ENCODE measurements at regions not wholly inside any gene's neighbourhood (a gene's known extent, or its start where the extent isn't known, plus 50 kb on each side); places are given as distances from the start of the nearest gene placed in this dataset.

- no peak for TF ChIP-seq CTCF (conservative IDR thresholded peaks at IDR 0.05; ENCODE audit: low read depth in 2 of 2)
- no peak for TF ChIP-seq POLR2AphosphoS5 (IDR thresholded peaks at IDR 0.05; ENCODE audit: low read depth)
- TF ChIP-seq ZNF331 (CRISPR knock-in tag; IDR thresholded peaks at IDR 0.05; ENCODE audit: low read depth): no peak
- TF ChIP-seq EZH2 (IDR thresholded peaks at IDR 0.05; ENCODE audit: low read depth, unreplicated experiment): no peak
- no peak for TF ChIP-seq EZH2phosphoT487 (IDR thresholded peaks at IDR 0.05; ENCODE audit: unreplicated experiment)
- no peak for TF ChIP-seq ZNF114 (CRISPR knock-in tag; IDR thresholded peaks at IDR 0.05)
- no peak for TF ChIP-seq ETS1 (IDR thresholded peaks at IDR 0.05)
- TF ChIP-seq CREB1 (CRISPR knock-in tag; IDR thresholded peaks at IDR 0.05; ENCODE audit: low read depth): no peak
- no peak for TF ChIP-seq REST (IDR thresholded peaks at IDR 0.05; ENCODE audit: unreplicated experiment)
- TF ChIP-seq STAT1 (IDR thresholded peaks at IDR 0.05; ENCODE audit: unreplicated experiment): no peak
- TF ChIP-seq JUNB (IDR thresholded peaks at IDR 0.05; ENCODE audit: unreplicated experiment): no peak
Measured at GRCh38 chr12:67145692-67146091, 123.5 kb upstream of the CAND1 start.
